Activated naive CD4-positive, alpha-beta T cell treated with anti-CD3 and anti-CD28 coated beads, Interleukin-2, amount 50 U/mL, for 24 hours (primary cell): ENCODE measurements at regions not wholly inside any gene's neighbourhood (a gene's known extent, or its start where the extent isn't known, plus 50 kb on each side); places are given as distances from the start of the nearest gene placed in this dataset.

Experiments
- H3K27ac Mint-ChIP-seq: one replicate; pipeline ENCODE4 v1.8.0; 2021; ENCODE audit warnings: mild to moderate bottlenecking, mixed read lengths
- H3K27me3 Mint-ChIP-seq: one replicate; pipeline ENCODE4 v1.8.0; 2021; ENCODE audit warnings: mixed read lengths
- H3K36me3 Mint-ChIP-seq: one replicate; pipeline ENCODE4 v1.8.0; 2021; ENCODE audit warnings: mixed read lengths
- H3K4me1 Mint-ChIP-seq: one replicate; pipeline ENCODE4 v1.8.0; 2021; ENCODE audit warnings: mixed read lengths
- H3K4me3 Mint-ChIP-seq: one replicate; pipeline ENCODE4 v1.8.0; 2021; ENCODE audit warnings: mild to moderate bottlenecking, mixed read lengths
- H3K9me3 Mint-ChIP-seq: one replicate; pipeline ENCODE4 v1.8.0; 2021; ENCODE audit warnings: mixed read lengths

DNA sequence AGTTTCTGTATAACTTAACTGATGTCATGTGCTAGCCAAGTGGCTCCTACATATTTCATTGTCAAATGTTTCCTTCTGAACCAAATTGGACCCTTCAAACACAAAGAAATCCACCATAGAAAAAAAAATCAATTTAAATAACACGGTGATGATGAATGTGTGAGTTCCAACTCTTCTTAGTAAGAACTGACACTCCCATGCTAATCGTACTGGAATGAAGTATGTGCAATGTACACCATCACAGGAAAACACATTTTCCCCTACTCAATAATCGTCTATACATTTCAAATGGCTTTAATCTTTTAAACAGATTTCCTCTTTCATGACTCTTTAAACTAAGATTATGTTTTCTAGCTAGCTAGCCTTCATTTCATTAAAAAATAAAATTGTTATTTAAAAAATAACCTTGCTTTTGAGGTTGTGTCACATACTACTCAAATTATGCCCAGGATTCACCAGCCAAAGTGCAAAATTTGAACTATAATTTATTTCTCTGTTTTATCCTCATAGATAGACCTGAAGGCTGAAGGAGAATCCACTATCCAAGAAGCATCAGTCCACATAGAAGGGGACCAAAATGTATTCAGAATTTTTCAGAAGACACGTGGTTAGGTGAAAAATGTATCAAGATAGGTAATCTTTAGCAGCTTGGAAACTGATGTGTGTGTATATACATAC is 131.0 kb upstream of the ITGA1 start:
- Mint-ChIP-seq H3K4me3 (no peak overlapping the region), H3K36me3 (no peaks in the 10 kb centered on the region), H3K4me1 (no peaks in the 10 kb centered on the region), H3K27me3 (peaks cover 11% of the 10 kb centered on the region), H3K27ac (no peak overlapping the region), H3K9me3 (no peaks in the 10 kb centered on the region)

DNA sequence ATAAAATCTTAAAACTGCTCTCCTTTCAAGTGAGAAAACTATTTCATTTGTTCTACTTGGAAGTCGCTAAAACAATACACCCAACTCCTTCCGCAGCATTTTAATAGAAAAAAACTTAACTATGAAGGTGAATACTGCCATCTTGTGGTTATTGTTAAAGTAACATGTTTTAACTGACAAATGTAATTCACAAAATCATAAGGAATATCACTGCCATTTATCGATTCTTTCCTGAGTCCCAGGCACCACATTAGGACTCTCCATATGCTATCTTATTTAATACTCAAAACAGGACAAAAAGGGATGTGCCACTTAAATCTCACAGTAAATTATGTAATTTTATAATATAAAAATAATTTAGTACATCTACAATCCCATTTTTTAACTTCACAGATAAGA is 130.5 kb upstream of the ITGA1 start:
- no peaks in the 10 kb centered on the region for H3K36me3 Mint-ChIP-seq
- no peak overlapping the region for H3K4me3 Mint-ChIP-seq
- no peak overlapping the region for H3K27ac Mint-ChIP-seq
- peaks cover 9% of the 10 kb centered on the region for H3K27me3 Mint-ChIP-seq
- H3K4me1 Mint-ChIP-seq, result no peaks in the 10 kb centered on the region
- H3K9me3 Mint-ChIP-seq, result no peaks in the 10 kb centered on the region

DNA sequence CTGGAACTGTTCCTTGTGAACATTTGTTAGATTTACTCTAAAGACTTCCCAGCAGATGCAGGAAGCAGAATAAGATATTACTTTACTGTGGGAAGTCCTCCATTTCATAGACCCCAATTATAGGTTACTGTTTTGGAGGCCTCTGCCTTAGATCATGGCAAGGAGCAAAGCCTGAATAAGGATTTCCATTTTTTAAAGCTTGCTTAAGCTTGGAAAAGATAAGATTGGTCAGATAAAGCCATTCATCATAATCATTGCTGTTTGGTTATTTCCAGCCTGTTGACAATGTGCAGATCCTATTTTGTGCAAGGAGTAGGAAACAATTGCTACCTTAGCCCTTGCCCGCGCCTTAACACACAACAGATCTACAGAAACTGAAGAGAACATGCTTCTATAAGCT is 129.5 kb upstream of the ITGA1 start:
- H3K9me3 Mint-ChIP-seq, result no peaks in the 10 kb centered on the region
- no peaks in the 10 kb centered on the region for H3K4me1 Mint-ChIP-seq
- no peaks in the 10 kb centered on the region for H3K36me3 Mint-ChIP-seq
- H3K27me3 Mint-ChIP-seq, result peaks cover 7% of the 10 kb centered on the region
- no peak overlapping the region for H3K4me3 Mint-ChIP-seq
- H3K27ac Mint-ChIP-seq, result no peak overlapping the region

DNA sequence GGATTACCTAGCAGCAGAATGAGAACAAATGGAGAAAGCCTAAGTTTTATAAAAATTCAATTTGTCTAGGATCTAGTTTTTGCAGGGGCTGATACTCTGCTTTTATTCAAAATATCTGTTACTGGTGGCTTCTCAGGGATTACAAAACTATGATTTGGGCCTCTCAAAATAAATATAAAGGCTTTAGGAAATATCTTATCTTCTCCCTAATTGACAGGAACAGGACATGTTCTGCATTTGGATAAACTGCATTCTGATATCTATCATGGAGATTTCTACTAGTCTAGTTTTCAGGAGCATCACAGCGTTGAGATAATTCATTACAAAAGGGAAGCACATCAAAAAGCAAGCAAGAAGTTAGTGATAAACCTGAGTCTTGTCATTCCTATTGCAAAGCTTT is 127.1 kb upstream of the ITGA1 start:
- peaks cover under 1% of the 10 kb centered on the region for H3K27me3 Mint-ChIP-seq
- H3K4me1 Mint-ChIP-seq, result peaks cover 5% of the 10 kb centered on the region
- no peaks in the 10 kb centered on the region for H3K9me3 Mint-ChIP-seq
- no peak overlapping the region for H3K27ac Mint-ChIP-seq
- no peaks in the 10 kb centered on the region for H3K36me3 Mint-ChIP-seq
- no peak overlapping the region for H3K4me3 Mint-ChIP-seq

DNA sequence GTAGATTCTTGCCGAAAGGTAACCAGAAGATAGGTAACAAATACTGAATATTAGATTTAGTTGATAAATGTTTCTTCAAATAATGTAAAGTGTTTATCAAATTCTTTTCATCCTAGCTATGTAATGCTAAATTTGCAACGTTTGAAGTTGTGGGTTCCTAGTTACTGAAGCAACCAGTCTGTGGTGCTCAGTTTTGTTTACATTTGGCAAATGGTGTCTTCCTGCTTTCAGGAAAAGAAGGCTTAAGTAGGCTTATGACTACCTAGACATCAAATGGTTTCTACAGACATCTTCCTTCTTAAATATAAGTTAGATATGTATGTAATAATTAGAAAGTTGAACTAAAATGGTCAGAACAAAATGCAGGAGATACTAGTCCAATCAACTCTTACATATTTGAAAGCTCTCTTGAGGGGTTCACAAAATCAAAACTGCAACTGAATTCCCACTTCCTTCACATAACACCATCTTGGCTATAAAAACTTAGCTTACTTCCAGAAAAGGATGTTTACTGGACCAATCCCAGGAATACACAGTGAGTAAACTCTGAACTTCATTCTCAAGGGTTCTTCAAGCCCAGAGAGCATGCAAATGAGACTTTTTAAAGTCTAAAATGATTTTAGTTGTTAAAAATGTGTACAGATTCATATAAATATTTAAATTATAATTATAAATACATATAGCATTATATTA is 125.7 kb upstream of the ITGA1 start:
- Mint-ChIP-seq H3K27ac (no peak overlapping the region), H3K9me3 (no peaks in the 10 kb centered on the region), H3K4me3 (no peak overlapping the region), H3K27me3 (no peaks in the 10 kb centered on the region), H3K36me3 (no peaks in the 10 kb centered on the region), H3K4me1 (peaks cover 8% of the 10 kb centered on the region)

DNA sequence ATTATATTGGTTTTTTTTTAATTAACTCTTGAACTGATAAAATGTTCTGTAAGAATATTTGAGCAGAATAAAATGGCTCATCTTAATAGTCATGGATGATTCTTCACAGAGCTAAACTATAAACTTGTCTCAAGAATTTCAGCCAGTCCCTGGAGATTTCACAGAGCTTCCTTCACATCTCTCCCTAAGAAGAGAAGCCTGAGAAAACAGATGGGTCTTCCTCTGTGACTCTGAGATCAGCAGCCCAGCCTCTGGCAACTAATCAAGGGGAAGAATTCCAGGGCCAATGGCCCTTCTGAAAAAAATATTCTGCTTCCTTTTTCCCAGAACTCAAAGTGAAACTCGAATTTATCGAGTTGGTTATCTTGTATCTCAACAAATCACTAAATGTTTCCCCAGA is 122.2 kb upstream of the ITGA1 start:
- Mint-ChIP-seq H3K27ac (no peak overlapping the region), H3K27me3 (no peaks in the 10 kb centered on the region), H3K9me3 (no peaks in the 10 kb centered on the region), H3K4me3 (no peak overlapping the region), H3K36me3 (no peaks in the 10 kb centered on the region), H3K4me1 (peaks cover 8% of the 10 kb centered on the region)

DNA sequence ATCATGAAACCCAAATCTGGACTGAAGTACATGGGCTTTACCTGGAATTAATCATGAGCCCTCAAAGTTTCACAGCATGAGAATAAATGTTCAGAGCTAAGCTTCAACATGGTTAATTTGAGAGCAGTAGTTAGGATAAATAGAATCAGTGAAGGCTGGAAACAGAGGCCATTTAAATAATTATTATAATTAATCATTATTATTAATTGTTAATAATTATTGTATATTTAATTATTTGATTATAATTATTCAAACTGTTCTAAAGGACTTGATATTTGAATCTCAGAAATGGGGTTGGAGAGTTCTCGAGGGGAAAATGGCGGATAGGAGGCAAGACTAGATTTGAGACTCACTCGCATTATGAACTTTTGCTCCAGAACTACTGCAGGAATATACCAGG is 119.6 kb upstream of the ITGA1 start:
- peaks cover 19% of the 10 kb centered on the region for H3K4me1 Mint-ChIP-seq
- H3K27ac Mint-ChIP-seq, result no peak overlapping the region
- H3K27me3 Mint-ChIP-seq, result no peaks in the 10 kb centered on the region
- no peak overlapping the region for H3K4me3 Mint-ChIP-seq
- no peaks in the 10 kb centered on the region for H3K9me3 Mint-ChIP-seq
- no peaks in the 10 kb centered on the region for H3K36me3 Mint-ChIP-seq

DNA sequence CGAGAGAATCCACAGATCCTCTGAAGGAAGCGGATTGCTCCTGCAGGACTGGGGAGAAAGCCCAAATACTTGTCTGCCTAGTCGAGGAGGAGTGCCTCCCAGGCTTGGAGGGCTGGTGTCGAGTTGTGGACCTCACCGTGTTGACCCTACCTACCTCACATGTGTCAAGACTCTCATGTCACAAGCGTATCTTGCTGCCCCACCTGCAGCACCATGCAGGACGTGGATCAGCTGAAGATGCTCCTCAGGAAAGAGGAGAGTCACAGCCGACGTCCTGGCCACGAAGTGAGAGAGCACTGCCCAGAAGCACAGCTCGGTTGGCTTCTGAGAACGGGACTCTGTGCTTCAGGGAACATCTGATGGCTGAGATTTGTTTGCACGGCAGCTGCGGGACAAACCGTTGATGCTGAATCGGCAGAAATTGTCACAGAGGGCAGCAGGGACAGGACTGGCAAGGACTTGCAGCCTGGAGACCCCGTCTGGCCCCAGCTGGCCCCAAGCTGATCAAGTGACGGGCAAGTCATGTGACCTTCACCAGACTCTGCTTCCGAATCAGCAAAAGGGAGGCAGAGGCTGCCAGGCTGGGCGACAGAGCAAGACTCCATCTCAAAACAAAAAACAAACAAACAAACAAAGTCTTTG is 119.1 kb upstream of the ITGA1 start:
- Mint-ChIP-seq H3K4me1 (peaks cover 21% of the 10 kb centered on the region), H3K4me3 (no peak overlapping the region), H3K27me3 (no peaks in the 10 kb centered on the region), H3K27ac (no peak overlapping the region), H3K36me3 (no peaks in the 10 kb centered on the region), H3K9me3 (no peaks in the 10 kb centered on the region)

DNA sequence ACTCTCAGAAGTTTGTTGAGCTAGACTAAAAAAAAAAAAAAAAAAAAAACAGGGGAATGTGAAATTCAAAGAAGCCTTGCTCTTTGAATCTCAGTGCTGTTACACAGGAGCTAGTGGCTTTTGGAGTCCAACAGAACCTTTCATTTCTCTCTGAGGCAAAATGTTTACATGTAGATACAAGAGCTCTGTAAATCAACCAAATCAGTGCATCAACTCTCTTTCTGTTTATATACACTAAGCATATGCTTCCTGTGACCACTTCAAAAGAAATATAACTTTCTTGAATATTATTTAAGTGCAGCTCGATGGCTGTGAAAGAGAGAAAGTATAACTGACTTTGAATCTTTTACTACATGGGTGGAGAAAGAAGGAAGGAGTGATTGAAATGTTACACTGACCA is 115.3 kb upstream of the ITGA1 start:
- Mint-ChIP-seq H3K36me3 (no peaks in the 10 kb centered on the region), H3K27ac (no peak overlapping the region), H3K27me3 (no peaks in the 10 kb centered on the region), H3K9me3 (no peaks in the 10 kb centered on the region), H3K4me3 (no peak overlapping the region), H3K4me1 (peaks cover 24% of the 10 kb centered on the region)

DNA sequence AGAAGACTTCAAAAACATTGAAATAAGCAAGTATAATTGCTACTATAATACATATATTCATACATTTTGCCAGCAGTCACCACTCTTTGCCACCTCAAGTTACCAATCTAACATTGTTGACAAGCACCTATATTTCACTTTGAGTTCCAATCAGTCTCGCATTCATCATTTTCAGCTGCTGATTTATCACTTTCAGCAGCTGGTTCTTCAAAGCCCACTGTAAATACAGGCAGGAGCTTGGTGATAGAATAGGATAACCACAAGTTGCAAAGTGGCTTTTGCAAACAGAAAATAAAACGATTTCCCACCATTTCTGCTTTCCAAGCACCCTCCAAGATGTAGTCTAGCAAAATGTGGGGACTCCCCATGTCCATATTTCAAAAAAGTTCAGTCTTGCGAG is 114.2 kb upstream of the ITGA1 start:
- H3K4me3 Mint-ChIP-seq, result no peak overlapping the region
- peaks cover 24% of the 10 kb centered on the region for H3K4me1 Mint-ChIP-seq
- H3K36me3 Mint-ChIP-seq, result no peaks in the 10 kb centered on the region
- no peak overlapping the region for H3K27ac Mint-ChIP-seq
- H3K9me3 Mint-ChIP-seq, result no peaks in the 10 kb centered on the region
- no peaks in the 10 kb centered on the region for H3K27me3 Mint-ChIP-seq

DNA sequence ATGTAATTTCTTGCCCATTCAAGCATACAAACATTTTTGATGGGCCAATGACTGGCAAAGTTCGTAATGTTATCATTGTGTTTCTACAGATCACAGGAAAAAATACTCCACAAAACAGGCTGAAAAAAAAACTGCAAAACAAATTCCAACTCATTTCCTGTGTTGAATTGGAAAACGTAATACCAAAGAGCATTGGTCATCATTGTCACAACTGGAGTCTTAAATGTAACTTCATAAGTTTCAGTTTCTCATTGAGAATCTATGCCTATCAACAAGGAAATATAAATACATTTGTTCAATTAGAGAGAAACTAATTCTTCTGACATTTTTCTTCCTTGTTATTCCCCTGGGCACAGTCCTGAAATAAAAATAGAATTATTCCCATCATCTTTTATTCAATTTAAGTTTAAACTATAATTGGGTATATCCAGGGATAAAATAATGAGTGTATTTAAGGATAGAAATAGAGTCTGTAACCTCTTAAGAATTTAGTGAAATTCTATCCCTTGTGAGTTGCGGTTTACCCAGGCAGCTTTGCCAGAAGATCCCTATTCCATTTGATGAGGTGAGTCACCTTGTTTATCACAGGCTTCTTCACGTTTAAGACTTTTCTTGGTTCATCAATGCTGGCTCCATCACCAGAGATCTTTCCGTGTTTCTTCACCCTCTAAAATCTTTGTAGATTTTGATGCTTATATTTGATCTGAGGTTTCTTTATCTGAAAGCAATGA is 112.7 kb upstream of the ITGA1 start:
- H3K4me3 Mint-ChIP-seq, result no peak overlapping the region
- no peak overlapping the region for H3K27ac Mint-ChIP-seq
- H3K9me3 Mint-ChIP-seq, result no peaks in the 10 kb centered on the region
- no peaks in the 10 kb centered on the region for H3K27me3 Mint-ChIP-seq
- H3K36me3 Mint-ChIP-seq, result peaks cover 2% of the 10 kb centered on the region
- peaks cover 24% of the 10 kb centered on the region for H3K4me1 Mint-ChIP-seq

DNA sequence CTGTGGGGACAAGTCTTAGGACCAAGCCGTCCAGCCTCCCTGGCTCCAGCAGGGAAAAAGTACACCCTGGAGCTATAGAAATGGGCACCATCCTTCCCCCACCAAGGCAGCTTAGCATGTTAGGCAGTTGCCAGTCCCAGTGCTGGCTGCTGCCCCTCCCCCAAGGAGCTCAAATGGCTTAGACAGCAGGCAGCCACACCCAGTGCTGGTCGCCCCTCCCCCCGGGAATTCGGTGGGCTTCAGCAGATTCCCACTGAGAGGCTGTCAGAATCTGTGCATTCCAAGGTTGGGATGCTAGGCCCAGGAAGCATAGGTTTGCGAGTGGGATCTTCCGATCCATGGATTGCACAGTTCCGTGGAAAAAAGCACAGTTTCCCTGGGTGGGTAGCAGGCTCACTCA is 105.2 kb upstream of the ITGA1 start:
- Mint-ChIP-seq H3K4me3 (no peak overlapping the region), H3K4me1 (no peaks in the 10 kb centered on the region), H3K36me3 (peaks cover 2% of the 10 kb centered on the region), H3K9me3 (no peaks in the 10 kb centered on the region), H3K27me3 (no peaks in the 10 kb centered on the region), H3K27ac (no peak overlapping the region)

DNA sequence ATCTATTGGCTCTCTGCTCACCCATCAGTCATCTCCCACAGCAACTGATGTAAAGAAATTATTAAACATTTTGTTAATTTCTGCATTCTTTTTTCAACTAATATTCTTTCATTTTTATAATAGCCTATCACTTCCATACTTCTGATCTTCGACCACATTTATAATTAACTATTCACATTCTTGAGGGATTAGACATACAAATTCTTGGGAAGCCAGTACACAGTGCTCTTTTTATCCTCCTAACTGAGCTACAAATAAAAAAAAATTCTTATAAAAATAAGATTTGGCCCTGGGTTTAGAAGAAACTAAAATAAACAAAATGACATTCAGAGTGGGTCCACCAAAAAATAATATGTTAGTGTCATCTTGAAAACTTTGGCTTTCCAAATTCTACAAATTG is 103.7 kb upstream of the ITGA1 start:
- H3K9me3 Mint-ChIP-seq, result no peaks in the 10 kb centered on the region
- H3K27ac Mint-ChIP-seq, result no peak overlapping the region
- H3K36me3 Mint-ChIP-seq, result peaks cover 2% of the 10 kb centered on the region
- no peaks in the 10 kb centered on the region for H3K27me3 Mint-ChIP-seq
- no peak overlapping the region for H3K4me3 Mint-ChIP-seq
- H3K4me1 Mint-ChIP-seq, result no peaks in the 10 kb centered on the region

DNA sequence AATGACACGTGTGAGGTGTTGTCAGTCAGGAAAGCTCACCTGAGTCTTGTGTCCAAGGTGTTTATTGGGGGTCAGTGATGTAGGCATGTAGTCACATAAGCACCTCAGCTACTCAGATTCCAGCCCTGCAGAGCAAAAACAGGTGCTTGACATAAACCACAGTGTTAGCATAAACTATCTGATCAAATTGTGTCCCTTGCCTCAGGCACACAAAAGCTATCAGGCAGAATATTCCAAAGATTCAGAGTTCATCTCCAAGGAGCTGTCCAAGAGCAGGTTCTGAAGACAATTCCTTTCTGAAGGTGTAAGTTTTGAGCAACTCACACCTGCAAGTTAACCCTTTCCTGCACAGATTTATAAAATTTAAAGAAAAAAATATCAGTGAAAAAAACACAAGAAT is 102.2 kb upstream of the ITGA1 start:
- no peak overlapping the region for H3K4me3 Mint-ChIP-seq
- H3K36me3 Mint-ChIP-seq, result no peaks in the 10 kb centered on the region
- H3K27me3 Mint-ChIP-seq, result no peaks in the 10 kb centered on the region
- no peaks in the 10 kb centered on the region for H3K9me3 Mint-ChIP-seq
- no peaks in the 10 kb centered on the region for H3K4me1 Mint-ChIP-seq
- H3K27ac Mint-ChIP-seq, result no peak overlapping the region

DNA sequence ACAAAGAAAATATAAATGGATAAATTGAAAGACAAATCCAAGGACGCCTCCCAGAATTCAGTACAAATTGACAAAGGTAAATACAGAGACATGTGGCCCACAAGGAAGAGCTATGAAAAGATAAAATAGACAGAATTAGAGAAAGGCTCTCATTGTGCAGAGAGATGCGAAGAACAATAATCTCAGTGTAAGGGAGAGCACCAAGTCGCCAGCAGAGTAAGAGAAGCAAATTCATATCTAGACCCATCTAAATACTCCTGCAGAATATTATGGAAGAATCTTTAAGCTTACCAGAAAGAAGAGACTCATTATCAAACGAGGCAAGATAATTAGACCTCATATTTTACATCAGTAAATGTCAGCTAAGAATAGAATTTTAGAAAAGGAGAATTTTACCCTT is 101.7 kb upstream of the ITGA1 start:
- H3K27me3 Mint-ChIP-seq, result no peaks in the 10 kb centered on the region
- H3K36me3 Mint-ChIP-seq, result no peaks in the 10 kb centered on the region

DNA sequence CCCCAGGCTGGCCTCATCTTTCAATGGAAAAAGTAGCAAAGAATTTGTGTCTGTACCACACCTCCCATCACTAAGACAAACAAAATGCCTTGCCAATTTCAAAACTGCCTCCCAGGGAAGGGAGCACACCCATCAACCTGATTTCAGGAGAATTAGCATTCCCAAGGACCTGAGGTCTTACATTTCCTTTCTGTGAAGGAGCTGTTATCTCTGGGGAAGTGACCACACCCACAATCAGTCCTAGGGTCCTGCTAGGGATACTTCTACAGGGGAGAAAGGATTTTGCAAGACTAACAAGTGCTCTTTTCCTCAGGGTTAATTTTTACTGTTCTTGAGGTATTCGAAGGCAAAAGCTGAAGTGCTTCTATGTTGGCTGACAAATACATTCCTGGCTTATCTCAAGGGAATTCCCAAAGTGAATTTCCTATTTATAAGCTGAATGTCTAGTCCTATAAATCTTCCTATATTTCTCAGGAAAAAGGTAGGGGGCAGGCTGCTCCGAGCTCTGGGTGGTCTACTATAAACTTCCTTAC is 97.4 kb upstream of the ITGA1 start:
- H3K4me3 Mint-ChIP-seq, result no peak overlapping the region
- no peaks in the 10 kb centered on the region for H3K9me3 Mint-ChIP-seq
- no peaks in the 10 kb centered on the region for H3K27me3 Mint-ChIP-seq
- no peaks in the 10 kb centered on the region for H3K36me3 Mint-ChIP-seq
- H3K4me1 Mint-ChIP-seq, result peaks cover 7% of the 10 kb centered on the region
- H3K27ac Mint-ChIP-seq, result no peak overlapping the region

More for the DNA sequence above, 101.7 kb upstream of the ITGA1 start:
- H3K4me1 Mint-ChIP-seq, result no peaks in the 10 kb centered on the region
- no peak overlapping the region for H3K4me3 Mint-ChIP-seq
- no peak overlapping the region for H3K27ac Mint-ChIP-seq
- H3K9me3 Mint-ChIP-seq, result no peaks in the 10 kb centered on the region
